ENCODE measurements at regions not wholly inside any gene's neighbourhood (a gene's known extent, or its start where the extent isn't known, plus 50 kb on each side); places are given as distances from the start of the nearest gene placed in this dataset.

DNA sequence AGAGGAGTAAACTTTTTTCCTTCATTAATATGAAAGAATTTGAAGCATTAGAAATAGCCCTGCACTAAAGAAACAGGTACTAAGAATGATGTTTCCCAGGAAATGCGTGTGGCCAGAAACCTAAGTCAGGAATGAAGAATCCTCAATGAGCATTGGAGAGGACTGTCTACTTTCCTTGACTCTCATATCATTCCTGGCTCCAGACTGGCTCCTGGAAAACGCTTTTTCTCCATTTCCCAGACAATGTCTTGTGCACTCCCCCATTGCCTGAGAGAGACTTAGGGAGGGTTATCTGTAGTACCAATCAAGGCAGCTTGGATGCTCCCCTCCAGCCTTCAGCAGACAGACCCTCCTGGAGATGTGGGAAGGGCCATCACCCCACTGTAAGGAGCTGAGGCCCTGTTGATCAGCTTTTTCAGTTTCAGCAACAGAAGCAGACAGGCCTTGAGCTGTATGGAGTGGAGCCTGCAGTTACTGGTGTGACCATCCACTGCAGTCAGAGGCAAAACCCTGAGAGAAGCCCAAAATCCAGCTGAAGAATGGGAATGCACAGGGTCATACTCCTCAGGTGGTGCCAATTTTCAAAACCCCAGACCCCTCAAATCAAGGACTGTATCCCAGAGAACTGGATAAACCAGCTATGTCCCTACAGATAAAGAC lies 127.3 kb upstream of the NT5E start:
- no peaks in the 10 kb centered on the region for H3K4me1 ChIP-seq (ENCODE audit: control insufficient read depth in 2 of 3, insufficient read depth in 2 of 3, low read depth in 1 of 3, low read length in 3 of 3)
- H3K27me3 ChIP-seq (ENCODE audit: control insufficient read depth, insufficient read depth, low read length) = no peaks in the 10 kb centered on the region
- H3K36me3 ChIP-seq (ENCODE audit: control insufficient read depth in 2 of 3, insufficient read depth in 3 of 3, low read length in 3 of 3) = no peaks in the 10 kb centered on the region
- FAIRE-seq = no peak
- no peak for DNase-seq
- H3K9me3 ChIP-seq (ENCODE audit: control insufficient read depth in 2 of 3, insufficient read depth in 1 of 3, low read length in 3 of 3) = peaks cover 0 to 4% (median 0%) of the 10 kb centered on the region in 3 donors
- H3K27ac ChIP-seq (ENCODE audit: low read depth in 2 of 2, low read length in 2 of 2) = no peak overlapping the region
- H3K9ac ChIP-seq (ENCODE audit: low read length in 3 of 3) = no peak overlapping the region
- H3K4me3 ChIP-seq (ENCODE audit: low read length in 3 of 3) = no peak overlapping the region
- intact Hi-C loops (cut with DNase I) = no loop called here
- no peak for TF ChIP-seq CTCF (IDR thresholded peaks at IDR 0.05; ENCODE audit: borderline replicate concordance, extremely low read depth, insufficient read depth)

DNA sequence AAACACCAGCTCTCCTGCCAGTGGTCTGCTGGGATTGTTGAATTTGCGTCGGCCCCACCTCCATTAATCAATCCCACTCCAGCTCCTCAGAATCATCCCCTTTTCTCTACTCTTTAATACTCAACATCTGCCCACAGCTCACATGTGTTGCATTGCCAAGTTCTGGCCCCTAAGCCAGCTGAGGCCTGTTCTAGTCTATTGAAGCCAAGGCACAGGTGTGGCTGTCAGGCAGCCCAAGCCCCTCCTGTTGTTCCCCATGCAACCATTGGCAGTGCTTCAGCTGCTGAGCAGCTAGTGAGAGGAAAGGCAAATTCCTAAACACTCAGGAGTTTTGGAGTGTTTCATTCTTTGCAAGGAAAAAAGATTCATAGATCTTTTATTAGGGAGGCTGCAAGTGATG lies 128.0 kb upstream of the NT5E start:
- intact Hi-C loops (cut with DNase I) = no loop called here
- H3K27me3 ChIP-seq (ENCODE audit: control insufficient read depth, insufficient read depth, low read length) = no peaks in the 10 kb centered on the region
- DNase-seq = no peak

GRCh38 chr6:85314586-85314985 lies 135.3 kb upstream of the NT5E start:
- peaks cover 0 to 4% (median 3%) of the 10 kb centered on the region in 3 donors for H3K9me3 ChIP-seq (ENCODE audit: control insufficient read depth in 2 of 3, insufficient read depth in 1 of 3, low read length in 3 of 3)
- no peaks in the 10 kb centered on the region for H3K27me3 ChIP-seq (ENCODE audit: control insufficient read depth, insufficient read depth, low read length)
- no peak for DNase-seq
- TF ChIP-seq CTCF (IDR thresholded peaks at IDR 0.05; ENCODE audit: borderline replicate concordance, extremely low read depth, insufficient read depth) = no peak
- no peak overlapping the region for H3K27ac ChIP-seq (ENCODE audit: low read depth in 2 of 2, low read length in 2 of 2)
- H3K4me3 ChIP-seq (ENCODE audit: low read length in 3 of 3) = no peak overlapping the region
- no peak for FAIRE-seq
- H3K36me3 ChIP-seq (ENCODE audit: control insufficient read depth in 2 of 3, insufficient read depth in 3 of 3, low read length in 3 of 3) = no peaks in the 10 kb centered on the region
- H3K4me1 ChIP-seq (ENCODE audit: control insufficient read depth in 2 of 3, insufficient read depth in 2 of 3, low read depth in 1 of 3, low read length in 3 of 3) = no peaks in the 10 kb centered on the region
- H3K9ac ChIP-seq (ENCODE audit: low read length in 3 of 3) = no peak overlapping the region
- intact Hi-C loops (cut with DNase I) = no loop called here

More for the DNA sequence above, 128.0 kb upstream of the NT5E start:
- Histone ChIP-seq H3K27ac (ENCODE audit: low read depth in 2 of 2, low read length in 2 of 2) (no peak overlapping the region), H3K4me3 (ENCODE audit: low read length in 3 of 3) (no peak overlapping the region), H3K36me3 (ENCODE audit: control insufficient read depth in 2 of 3, insufficient read depth in 3 of 3, low read length in 3 of 3) (no peaks in the 10 kb centered on the region), H3K9me3 (ENCODE audit: control insufficient read depth in 2 of 3, insufficient read depth in 1 of 3, low read length in 3 of 3) (peaks cover 0 to 4% (median 3%) of the 10 kb centered on the region in 3 donors), H3K9ac (ENCODE audit: low read length in 3 of 3) (no peak overlapping the region), H3K4me1 (ENCODE audit: control insufficient read depth in 2 of 3, insufficient read depth in 2 of 3, low read depth in 1 of 3, low read length in 3 of 3) (no peaks in the 10 kb centered on the region)
- FAIRE-seq = no peak
- no peak for TF ChIP-seq CTCF (IDR thresholded peaks at IDR 0.05; ENCODE audit: borderline replicate concordance, extremely low read depth, insufficient read depth)

GRCh38 chr6:85300581-85300980 lies 149.3 kb upstream of the NT5E start:
- no peak overlapping the region for H3K27ac ChIP-seq (ENCODE audit: low read depth in 2 of 2, low read length in 2 of 2)
- H3K36me3 ChIP-seq (ENCODE audit: control insufficient read depth in 2 of 3, insufficient read depth in 3 of 3, low read length in 3 of 3) = no peaks in the 10 kb centered on the region
- no peak for FAIRE-seq
- no peaks in the 10 kb centered on the region for H3K9me3 ChIP-seq (ENCODE audit: control insufficient read depth in 2 of 3, insufficient read depth in 1 of 3, low read length in 3 of 3)
- no peaks in the 10 kb centered on the region for H3K27me3 ChIP-seq (ENCODE audit: control insufficient read depth, insufficient read depth, low read length)
- TF ChIP-seq CTCF (IDR thresholded peaks at IDR 0.05; ENCODE audit: borderline replicate concordance, extremely low read depth, insufficient read depth) = no peak
- no peak for DNase-seq
- no peaks in the 10 kb centered on the region for H3K4me1 ChIP-seq (ENCODE audit: control insufficient read depth in 2 of 3, insufficient read depth in 2 of 3, low read depth in 1 of 3, low read length in 3 of 3)
- no peak overlapping the region for H3K9ac ChIP-seq (ENCODE audit: low read length in 3 of 3)
- intact Hi-C loops (cut with DNase I) = no loop called here
- no peak overlapping the region for H3K4me3 ChIP-seq (ENCODE audit: low read length in 3 of 3)

Data from kidney (tissue), 13 donors.